Activated T-cell treated with anti-CD3 and anti-CD28 coated beads for 4 hours (primary cell): ENCODE measurements at regions not wholly inside any gene's neighbourhood (a gene's known extent, or its start where the extent isn't known, plus 50 kb on each side); places are given as distances from the start of the nearest gene placed in this dataset.

Experiments
- DNase-seq: peaks from one replicate; pipeline ENCODE4 v3.0.0-alpha.2; 2020

- DNase-seq: no peak
These were observed 142.8 kb upstream of the UBL3 start for GRCh38 chr13:29993196-29993595.

DNA sequence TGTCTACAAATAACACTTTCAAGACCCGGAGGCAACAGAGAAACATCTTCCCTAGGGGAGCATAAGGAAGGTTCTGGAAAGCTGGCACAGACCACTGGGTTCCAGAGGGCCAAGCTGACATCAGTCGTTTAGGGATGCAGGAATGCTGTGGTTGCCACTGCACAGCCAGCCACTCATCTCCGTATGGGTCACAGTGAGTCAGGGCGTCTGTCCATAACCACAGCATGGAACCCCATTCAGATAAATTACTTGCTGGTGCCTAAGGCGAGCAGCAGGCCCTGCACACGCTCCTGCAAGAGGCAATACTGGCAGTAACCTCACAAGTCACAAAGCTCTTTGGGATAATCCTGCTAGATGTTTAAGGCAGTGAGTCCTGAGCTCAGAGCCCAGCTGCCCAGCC is 140.9 kb upstream of the UBL3 start:
- DNase-seq: no peak

- no peak for DNase-seq
These were observed 136.9 kb upstream of the UBL3 start for GRCh38 chr13:29987340-29987739.

DNA sequence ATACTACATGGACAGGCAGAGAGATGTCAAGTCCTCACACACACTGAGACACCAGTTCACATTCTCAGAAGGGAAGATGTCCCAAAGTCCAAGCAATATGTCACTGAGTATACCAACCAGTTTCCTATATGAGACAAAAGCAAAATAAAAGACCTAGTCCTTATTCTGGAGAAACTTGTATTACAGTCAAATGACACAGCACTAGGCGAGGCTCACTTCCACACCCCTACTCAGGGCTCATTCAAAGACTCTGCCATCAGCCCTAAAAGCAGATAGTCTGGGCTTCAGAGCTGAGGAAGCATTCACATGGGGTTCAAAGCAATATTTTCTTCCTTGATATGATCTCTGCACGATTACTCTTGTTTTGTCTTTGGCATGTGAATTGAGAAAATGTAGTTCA is 129.9 kb upstream of the UBL3 start:
- DNase-seq: no peak

DNA sequence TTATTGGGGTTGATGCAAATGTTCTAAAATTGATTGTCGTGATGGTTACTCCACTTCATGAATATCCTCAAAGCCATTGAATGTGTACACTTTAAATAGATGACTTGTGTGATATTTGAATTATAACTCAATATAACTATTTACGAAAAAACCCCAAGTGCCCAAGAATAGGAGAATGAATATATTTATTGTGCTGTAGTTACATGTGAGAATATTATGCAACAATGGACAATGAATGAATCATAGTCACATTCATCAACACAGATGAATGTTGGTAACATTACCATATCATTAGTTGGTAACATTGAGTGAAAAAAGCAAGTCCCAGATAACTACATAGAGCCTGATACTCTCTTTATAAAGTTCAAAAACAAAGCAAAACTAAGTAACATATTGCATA is 127.8 kb upstream of the UBL3 start:
- DNase-seq: no peak

DNA sequence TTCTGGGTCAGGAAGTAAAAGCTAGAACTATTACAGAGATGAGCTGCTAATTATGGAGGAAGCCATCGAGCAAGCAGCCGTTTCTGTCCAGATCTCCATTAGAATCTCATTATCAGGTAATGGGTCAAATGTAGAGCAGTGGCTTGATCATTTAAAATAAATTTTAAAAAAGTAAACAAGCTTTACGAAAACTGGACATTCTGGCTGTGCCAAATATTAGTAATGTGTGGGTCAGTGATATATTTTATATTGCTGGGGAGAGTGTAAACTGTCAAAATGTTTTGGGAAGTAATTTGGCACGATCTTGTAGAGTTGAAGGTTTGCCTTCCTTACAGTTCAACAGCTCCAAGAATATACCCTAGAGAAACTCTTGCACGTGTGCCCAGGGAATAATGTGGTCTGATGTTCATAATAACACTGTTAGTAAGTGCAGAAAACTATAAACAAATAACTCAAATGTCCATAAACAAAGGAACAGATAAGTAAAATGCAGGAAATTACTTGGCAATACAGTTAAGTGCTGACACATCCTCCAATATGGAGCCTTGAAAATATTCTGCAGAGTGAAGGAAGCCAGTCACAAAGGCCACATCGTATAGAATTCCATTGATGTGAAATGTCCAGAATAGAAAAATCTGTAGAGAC is 127.2 kb upstream of the UBL3 start:
- DNase-seq: no peak

DNA sequence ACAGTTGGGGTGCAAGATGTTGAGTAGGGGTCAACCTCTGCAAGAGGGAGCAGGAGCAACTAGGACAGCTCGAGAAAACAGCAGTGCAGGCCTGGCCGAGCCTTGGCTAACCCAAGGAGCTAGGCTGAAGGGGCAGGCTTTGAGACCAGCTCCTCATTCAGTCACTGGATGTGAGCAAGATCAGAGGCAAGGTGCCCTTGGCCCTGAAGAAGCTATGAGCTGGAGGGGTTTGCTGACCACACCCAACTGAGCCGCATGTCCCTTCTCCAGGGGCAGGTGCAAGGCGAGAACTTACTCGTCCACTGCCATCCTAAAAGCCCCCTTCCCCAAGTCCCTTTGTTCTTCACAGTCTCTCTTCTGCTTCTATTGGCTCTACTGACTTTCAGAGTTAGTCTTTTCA is 126.1 kb upstream of the UBL3 start:
- no peak for DNase-seq

GRCh38 chr13:29975283-29975682 is 124.9 kb upstream of the UBL3 start:
- no peak for DNase-seq

DNA sequence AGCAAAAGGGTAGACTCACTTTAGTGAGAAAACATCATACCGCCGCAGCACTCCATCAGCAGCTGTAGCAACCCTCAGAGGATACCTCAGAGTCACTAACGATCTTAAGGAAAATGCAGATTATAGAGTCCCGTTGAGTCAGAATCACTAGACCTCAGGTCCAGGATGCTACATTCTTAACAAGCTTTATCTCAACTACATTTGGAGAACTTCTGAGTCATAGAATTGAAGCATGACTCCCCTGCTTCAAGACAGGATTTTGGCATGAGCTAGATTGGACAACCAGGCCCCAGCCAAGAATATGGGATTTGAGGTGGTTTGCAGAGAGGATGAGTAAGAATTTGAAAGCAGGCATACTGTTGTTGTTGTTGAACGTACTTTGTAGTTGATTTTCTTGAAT is 118.9 kb upstream of the UBL3 start:
- DNase-seq: no peak

DNA sequence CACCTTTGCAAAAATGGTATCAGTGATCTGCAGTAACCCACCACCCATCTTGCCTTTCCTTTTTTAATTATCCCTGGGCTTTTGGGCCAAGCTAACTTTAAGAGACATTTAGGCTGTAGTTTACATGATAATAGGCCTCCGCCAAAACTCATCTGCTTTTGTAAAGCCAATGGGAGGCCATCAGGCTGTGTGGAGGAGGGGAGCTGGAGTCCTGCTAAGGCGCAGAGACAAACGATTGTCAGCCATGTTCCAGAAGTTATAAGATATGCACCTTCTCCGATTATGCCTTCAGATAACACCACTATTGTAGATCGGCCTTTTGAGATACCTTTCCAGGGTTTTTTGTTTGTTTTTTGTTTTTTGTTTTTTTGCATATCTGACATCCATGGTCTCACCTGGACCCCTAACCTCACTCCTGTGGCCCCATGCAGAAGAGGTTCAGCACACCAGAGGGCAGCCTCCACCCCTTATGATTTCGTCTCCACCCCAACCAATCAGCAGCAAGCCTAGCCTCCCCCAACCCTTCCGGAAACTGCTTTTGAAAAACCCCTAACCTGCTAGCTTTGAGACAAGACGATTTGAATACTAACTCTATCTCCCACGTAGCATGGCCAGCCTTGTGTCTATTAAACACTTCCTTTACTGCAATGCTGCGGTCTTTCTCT is 113.9 kb upstream of the UBL3 start:
- DNase-seq: no peak

GRCh38 chr13:29963089-29963488 is 112.7 kb upstream of the UBL3 start:
- no peak for DNase-seq

DNA sequence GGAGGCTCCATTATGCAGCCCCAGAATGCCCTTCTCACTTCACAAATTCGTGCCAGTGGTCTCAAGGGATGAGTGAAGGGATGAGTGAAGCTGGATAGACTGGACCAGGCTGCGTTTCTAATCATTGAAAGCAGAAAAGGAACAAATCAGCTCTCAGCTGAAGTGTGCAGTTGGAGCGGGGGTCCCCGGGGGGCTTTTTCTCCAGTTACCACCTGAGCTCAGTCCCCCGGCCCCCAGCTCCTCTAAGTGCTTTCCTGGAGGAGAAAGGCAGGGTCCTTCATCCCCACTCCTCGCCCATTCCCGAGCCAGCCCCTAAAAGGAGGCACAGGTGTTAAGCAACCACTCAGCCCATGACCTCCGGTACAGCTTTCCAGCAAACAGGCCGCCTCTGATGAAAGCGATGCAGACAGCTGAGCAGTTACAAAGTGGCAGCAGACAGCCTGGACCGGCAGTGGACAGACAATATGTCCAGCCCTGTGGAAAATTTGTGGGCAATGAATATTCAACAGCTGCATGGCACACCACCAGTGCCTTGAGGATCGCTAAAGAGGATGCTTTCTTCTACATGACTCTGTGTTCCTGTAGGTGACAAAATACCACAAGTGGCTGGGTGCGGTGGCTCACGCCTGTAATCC is 110.7 kb upstream of the UBL3 start:
- DNase-seq: no peak

DNA sequence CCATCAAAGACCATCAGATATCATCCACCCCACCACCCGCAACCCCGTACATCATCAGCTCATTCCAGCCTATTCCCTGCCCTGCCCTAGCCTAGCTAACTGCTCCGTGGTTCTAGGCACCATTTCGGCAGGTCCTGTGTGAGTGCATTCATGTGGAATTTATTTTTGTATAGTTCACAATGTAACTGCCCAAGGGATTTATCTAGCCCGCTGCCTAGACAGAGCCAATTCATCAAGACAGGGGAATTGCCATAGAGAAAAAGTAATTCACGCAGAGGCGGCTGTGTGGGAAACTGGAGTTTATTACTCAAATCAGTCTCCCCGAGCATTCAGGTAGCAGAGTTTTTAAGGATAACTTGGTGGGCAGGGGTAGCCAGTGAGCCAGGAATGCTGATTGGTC is 109.2 kb upstream of the UBL3 start:
- DNase-seq: no peak

GRCh38 chr13:29959086-29959485 is 108.7 kb upstream of the UBL3 start:
- no peak for DNase-seq

GRCh38 chr13:29958476-29958875 is 108.1 kb upstream of the UBL3 start:
- DNase-seq: no peak

DNA sequence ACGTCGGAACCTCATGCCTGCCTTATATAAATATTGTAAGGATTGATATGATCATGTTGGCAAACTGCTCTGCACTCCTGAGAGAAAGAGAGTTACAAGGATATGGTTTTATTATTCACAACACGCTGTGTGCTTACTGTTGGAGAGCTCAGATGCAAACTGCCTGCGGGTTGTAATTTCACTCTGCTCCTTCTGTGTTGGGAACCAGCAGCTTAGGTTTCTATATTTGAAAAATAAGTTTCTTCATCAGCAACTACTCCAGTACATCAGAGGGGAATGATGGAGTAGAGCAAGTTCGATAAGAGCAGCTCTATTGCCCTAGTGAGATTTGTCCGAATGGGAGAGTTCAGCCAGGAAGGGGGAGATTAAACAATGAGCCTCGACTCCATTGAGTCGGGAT is 106.9 kb upstream of the UBL3 start:
- no peak for DNase-seq

DNA sequence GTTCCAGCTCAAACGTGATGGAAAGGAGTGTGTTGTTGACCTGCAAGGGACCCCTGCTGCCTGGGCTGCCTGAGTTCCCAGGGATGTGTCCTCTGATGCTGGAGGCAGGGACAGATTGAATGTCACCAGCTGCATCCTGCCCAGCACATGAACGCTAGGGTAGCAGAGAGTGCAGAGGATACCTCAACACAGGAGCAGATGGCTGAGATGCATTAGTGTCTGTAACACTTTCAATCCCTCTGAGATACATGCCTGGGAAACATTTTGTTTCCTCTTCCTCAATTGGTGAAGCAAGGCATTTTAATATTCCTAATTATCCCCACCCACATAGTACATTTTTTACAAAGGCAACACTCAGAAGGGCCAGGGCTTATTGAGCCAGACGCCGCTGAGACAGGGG is 106.4 kb upstream of the UBL3 start:
- DNase-seq: no peak

- no peak for DNase-seq
These were observed 104.8 kb upstream of the UBL3 start for GRCh38 chr13:29955137-29955650.

GRCh38 chr13:29954082-29955028 is 103.9 kb upstream of the UBL3 start:
- peak; percentile 14 for DNase-seq

- DNase-seq: no peak
These were observed 103.1 kb upstream of the UBL3 start for GRCh38 chr13:29953542-29953941.

DNA sequence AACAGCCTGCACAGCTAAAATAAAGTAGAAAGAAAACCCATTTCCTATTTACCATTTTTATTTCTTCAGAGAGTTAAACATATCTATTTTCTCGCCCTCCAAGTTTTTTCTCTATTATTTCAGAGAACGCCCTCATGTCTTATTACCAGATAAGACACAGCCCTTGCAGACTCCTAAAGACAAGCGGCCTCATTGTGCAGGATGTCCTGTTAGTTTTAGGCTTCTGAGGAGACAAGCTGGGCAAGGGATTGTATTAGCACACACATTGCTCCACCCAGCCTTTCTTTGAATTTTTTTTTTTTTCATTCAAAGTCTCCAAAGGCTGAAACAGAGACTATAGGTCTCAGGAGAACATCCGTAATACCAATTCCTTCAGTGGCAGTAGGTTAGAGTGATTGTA is 101.8 kb upstream of the UBL3 start:
- no peak for DNase-seq

DNA sequence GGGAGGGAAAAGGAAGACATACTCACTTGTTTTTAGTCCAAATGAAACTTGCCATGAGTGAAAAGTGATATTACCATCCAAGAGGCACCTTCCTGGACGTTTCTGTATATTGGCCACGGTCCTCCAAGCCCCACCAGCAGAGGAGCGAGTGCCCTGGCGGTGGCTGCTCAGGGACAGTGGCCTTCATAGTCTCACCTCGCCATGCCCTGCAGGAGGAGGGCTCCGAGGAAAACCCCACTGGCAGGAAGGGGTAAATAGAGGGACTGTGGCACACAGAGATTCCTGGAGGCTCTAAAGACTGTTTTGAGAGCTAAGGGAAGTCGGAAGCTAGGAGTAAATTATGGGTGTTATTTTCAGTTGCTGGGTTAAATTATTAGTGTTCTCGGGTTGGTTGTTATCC is 98.4 kb upstream of the UBL3 start:
- DNase-seq: no peak

GRCh38 chr13:29948244-29948643 is 97.8 kb upstream of the UBL3 start:
- no peak for DNase-seq
